Esophagus muscularis mucosa (tissue), 2 donors: ENCODE measurements at regions not wholly inside any gene's neighbourhood (a gene's known extent, or its start where the extent isn't known, plus 50 kb on each side); places are given as distances from the start of the nearest gene placed in this dataset.

ENCODE experiments used
- EP300 ChIP-seq: sonication (generic); formaldehyde crosslinking; IDR thresholded peaks from one replicate; pipeline ENCODE4 v1.6.1; 2017; ENCODE audit warnings: antibody characterized with exemption
- POLR2A ChIP-seq: fragments of 450-650 bp; IDR thresholded peaks from one replicate; pipeline ENCODE4 v1.6.1; 2017; ENCODE audit warnings: antibody characterized with exemption, moderate library complexity, mild to moderate bottlenecking, low read depth

DNA sequence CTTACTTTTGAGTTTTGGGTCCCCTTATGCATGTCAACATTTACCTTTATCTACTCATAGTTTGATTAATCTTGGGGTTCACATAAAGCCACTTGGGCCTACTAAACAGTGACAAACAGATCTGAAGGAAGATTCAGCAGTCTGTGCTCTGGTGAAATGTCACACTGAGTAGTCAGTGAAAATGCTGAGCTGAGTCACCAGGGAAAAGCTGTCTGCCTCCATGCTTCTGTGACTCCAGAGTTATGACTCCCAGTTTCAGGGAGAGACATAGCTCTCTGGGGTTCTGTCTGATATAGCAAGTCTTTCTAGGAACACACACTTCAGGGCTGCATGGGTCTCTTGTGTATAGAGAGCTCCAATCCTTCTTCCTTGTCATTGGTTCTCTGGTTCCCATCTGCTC, 406.3 kb upstream of the FAR2 start:
- no peak for TF ChIP-seq POLR2A
- no peak for TF ChIP-seq EP300
